T-helper 2 cell treated with Interferon-gamma antibody and Interleukin-4, amounts not matched to agents 5 μg/mL and 100 μg/mL, for 36 hours (primary cell): ENCODE measurements at regions not wholly inside any gene's neighbourhood (a gene's known extent, or its start where the extent isn't known, plus 50 kb on each side); places are given as distances from the start of the nearest gene placed in this dataset.
"Not testable (repeated sequence)": the region's sequence is repeated elsewhere in the genome, so short reads cannot be mapped to it uniquely, and the experiment has no call there.

Experiments used
- DNase-seq: peaks from one replicate; pipeline ENCODE4 v3.0.0; 2021; ENCODE audit warnings: low spot score
- H3K27ac Mint-ChIP-seq: one replicate; pipeline ENCODE4 v1.8.0; 2021; ENCODE audit warnings: mild to moderate bottlenecking, mixed read lengths
- H3K27me3 Mint-ChIP-seq: one replicate; pipeline ENCODE4 v1.8.0; 2021; ENCODE audit warnings: low read depth, mixed read lengths
- H3K36me3 Mint-ChIP-seq: one replicate; pipeline ENCODE4 v1.8.0; 2021; ENCODE audit warnings: low read depth, mixed read lengths
- H3K4me1 Mint-ChIP-seq: one replicate; pipeline ENCODE4 v1.8.0; 2021; ENCODE audit warnings: low read depth, mixed read lengths
- H3K4me3 Mint-ChIP-seq: one replicate; pipeline ENCODE4 v1.8.0; 2022; ENCODE audit warnings: mild to moderate bottlenecking, moderate library complexity, mixed read lengths
- H3K9me3 Mint-ChIP-seq: one replicate; pipeline ENCODE4 v1.8.0; 2021; ENCODE audit warnings: mixed read lengths

DNA sequence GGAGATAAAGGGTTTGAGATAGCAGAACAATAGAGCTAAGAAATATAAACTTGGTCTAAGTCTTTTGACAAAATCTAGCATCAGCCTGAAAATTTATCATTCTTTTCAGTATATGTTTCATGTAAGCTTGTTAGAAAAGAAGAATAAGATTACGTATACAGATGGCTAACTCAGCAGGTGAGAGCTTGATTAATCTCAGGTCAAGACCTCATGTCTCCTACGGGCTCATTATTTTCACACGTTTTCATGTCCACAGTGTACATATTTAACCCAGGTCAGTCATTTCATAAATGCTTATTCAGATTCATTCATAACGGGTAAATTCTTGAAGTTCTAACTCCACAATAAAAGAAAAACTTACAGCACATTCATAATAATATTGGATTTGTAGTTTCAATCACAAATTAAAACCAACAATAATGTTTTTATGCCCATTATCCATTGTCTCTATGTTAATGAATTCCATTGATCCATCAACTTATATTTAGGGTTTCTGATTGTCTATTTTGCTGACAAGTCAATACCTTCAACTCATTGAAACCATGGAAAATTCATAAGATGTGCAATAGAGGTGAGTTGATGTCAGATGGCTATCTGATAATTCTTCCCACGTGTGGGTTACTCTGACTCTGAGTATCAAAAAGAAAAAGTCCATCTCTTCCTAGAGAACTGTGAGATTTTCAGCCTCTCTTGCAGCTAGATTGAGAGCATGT, 102.6 kb downstream of the CASP12 start:
- no peaks in the 10 kb centered on the region for H3K27me3 Mint-ChIP-seq
- no peak overlapping the region for H3K27ac Mint-ChIP-seq
- H3K36me3 Mint-ChIP-seq = peaks cover 11% of the 10 kb centered on the region
- H3K4me3 Mint-ChIP-seq = no peak overlapping the region
- no peak for DNase-seq
- peaks cover 21% of the 10 kb centered on the region for H3K9me3 Mint-ChIP-seq
- H3K4me1 Mint-ChIP-seq = peaks cover 34% of the 10 kb centered on the region

DNA sequence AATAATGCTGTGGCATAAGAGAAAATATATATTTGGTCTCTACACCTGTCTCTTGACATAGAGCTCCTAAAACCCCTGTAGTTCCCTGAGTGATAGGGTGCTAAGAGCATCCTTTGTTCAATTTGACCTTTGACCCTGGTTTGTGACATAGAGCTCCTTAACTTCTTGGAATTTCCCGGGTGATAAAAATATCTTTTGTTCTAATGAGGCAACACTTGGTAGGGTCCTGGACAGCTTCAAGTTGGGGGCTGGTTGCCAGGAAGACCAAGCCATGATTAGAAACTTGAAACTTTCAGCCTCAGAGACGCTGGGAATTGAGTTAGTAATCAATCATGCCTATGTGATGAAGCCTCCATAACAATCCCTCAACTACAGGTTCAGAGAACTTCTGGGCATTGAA, 105.4 kb downstream of the CASP12 start:
- Mint-ChIP-seq H3K27me3 (no peaks in the 10 kb centered on the region), H3K27ac (no peak overlapping the region), H3K4me1 (peaks cover 13% of the 10 kb centered on the region), H3K36me3 (peaks cover 8% of the 10 kb centered on the region), H3K4me3 (no peak overlapping the region), H3K9me3 (peaks cover 19% of the 10 kb centered on the region)
- no peak for DNase-seq

DNA sequence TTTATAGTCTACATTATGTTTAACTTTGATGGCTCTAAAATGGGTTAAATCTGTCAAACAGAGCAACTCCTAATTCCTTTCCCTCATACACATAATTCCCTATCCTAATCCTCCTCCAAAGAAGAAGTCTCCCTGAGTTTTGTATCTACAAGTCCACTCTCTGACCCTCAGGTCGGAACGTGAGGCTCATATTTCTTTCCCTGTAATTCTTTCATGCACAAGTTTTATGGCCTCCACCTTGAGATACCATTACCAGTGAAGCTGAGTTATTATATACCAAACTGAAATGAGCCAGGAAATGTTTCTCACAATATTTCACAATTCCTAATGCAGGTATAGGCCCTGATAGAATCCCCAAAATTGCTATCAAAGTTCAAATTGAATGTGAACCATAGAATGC, 106.4 kb downstream of the CASP12 start:
- Mint-ChIP-seq H3K27ac (no peak overlapping the region), H3K4me1 (peaks cover 6% of the 10 kb centered on the region), H3K9me3 (peaks cover 11% of the 10 kb centered on the region), H3K27me3 (no peaks in the 10 kb centered on the region), H3K36me3 (no peaks in the 10 kb centered on the region), H3K4me3 (no peak overlapping the region)
- DNase-seq = no peak

DNA sequence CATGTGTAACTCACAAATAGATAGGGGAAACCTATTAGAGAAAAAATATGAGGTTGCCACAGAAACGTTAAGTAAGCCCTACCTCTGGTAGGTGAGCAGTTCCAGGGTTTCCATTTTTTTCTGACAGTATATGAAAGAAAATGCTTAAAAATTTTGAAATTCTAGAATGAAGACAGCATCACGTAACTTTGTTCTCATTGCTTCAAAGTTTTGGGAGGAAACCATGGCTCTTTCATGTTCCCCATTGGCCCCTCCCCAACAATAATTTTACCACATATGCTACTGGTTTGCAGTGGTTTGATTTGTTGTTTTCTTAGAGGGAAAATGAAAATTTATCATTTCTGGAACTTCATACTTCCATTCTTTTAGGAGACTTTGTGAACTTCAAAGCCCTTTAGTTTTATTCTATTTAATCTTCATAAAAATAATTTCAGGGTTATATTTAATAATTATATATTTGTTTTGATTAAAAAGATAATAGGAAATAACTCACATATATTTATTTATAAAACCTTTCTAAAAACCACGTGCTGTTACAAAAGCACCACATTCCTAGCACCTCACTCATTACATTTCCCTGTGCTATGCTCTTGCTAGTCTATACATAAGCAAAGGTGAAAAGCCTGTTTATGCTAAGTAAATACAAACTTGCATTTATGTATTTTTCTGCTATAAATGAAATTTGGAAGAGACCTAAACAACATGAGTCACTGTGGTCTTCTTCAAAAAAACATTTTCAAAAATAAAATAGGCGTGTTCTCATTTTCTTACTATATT, 113.4 kb downstream of the CASP12 start:
- Mint-ChIP-seq H3K4me3 (no peak overlapping the region), H3K27ac (no peak overlapping the region), H3K4me1 (no peaks in the 10 kb centered on the region)

DNA sequence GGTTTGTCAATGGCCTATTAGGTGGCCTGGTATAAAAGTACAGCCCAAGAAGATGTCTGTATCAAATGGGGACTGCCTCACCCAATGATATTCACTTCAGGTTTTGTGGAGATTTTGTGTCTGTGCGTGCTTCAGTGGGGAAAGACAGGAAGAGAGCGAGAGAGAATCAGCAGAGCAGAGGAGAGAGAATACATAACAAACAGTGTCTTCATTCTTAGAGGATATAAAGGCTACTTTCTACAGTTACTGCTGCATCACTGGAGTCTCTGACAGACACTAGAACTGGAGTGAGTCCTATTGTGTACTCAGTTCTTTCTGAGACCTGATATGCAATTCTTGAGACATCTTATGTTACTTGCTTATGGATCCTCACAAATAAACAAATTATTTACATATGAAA, 115.0 kb downstream of the CASP12 start:
- Mint-ChIP-seq H3K4me3 (no peak overlapping the region), H3K27ac (no peak overlapping the region), H3K9me3 (no peaks in the 10 kb centered on the region), H3K27me3 (no peaks in the 10 kb centered on the region), H3K4me1 (no peaks in the 10 kb centered on the region), H3K36me3 (no peaks in the 10 kb centered on the region)
- DNase-seq = no peak

More for the DNA sequence above, 113.4 kb downstream of the CASP12 start:
- DNase-seq = no peak
- H3K27me3 Mint-ChIP-seq = no peaks in the 10 kb centered on the region
- H3K36me3 Mint-ChIP-seq = no peaks in the 10 kb centered on the region
- no peaks in the 10 kb centered on the region for H3K9me3 Mint-ChIP-seq

DNA sequence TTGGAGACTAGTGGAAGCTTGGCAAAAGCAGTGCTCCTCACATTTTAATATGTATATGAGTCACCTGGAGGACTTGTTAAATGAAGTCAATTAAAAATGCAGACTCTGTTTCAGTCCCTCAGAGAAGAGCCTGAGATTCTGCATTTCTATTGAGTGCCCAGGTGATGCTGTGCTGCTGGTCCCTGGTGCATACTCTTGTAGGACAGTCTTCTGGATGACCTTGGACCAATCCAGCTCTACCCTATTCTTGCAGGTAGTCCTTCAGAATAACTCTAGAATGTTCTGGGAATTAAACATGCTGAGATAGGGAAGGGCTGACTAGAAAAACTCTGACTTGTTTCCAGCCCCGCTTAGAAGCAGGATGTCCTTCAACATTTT, 115.9 kb downstream of the CASP12 start:
- H3K27me3 Mint-ChIP-seq = no peaks in the 10 kb centered on the region
- no peaks in the 10 kb centered on the region for H3K9me3 Mint-ChIP-seq
- H3K27ac Mint-ChIP-seq = no peak overlapping the region
- H3K4me1 Mint-ChIP-seq = no peaks in the 10 kb centered on the region
- H3K4me3 Mint-ChIP-seq = no peak overlapping the region
- DNase-seq = no peak
- no peaks in the 10 kb centered on the region for H3K36me3 Mint-ChIP-seq

DNA sequence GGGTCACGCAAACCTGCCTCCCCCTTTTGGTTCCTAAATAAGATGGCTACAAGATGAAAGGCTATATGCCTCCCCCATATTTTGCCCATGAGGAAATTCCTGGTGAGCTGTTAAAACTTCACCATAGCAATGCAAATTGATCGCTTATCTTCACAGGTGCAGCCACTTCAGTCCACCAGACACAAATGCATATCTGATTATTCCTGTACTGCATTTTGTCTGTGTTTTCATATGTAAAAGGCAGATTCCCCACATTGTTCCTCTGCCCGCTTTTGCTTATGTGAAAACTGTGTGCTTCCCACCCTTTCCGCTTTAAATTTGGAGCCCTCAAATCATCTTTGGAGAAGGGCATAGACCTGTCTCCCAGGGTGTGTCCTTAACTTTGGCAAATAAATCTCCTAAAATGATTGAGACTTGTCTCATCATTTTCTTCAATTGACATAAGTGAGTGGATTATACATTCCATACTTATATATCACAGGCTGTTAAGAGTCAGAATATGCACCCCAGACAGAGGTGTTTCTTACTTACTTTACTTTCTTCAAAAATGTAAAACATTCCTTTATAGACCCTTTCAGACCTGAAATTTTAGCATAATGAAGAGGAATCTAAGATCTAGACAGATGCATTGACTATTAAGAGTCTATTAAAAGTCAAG, 116.4 kb downstream of the CASP12 start:
- Mint-ChIP-seq H3K27ac (no peak overlapping the region), H3K4me3 (no peak overlapping the region), H3K36me3 (no peaks in the 10 kb centered on the region), H3K9me3 (no peaks in the 10 kb centered on the region), H3K4me1 (no peaks in the 10 kb centered on the region), H3K27me3 (no peaks in the 10 kb centered on the region)
- no peak for DNase-seq

DNA sequence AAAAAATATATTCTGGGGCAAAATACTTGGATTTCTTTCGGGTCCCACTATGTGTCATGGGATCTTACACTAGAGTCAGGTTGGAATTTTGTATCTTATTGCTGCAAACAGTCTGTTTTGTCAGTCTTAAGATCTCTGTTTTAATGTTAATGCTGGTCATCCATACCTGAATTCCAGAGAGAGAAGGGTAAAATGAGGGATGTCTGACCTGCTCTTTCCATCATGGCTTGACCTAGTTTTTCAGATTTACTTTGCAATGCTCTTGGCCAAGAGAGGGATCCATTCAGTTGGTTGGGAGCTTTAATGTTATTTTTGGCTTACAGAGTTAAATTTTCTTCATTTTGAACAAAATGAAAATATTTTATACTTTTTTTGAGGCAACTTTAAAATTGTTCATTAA, 117.2 kb downstream of the CASP12 start:
- Mint-ChIP-seq H3K27me3 (no peaks in the 10 kb centered on the region), H3K4me3 (no peak overlapping the region), H3K27ac (no peak overlapping the region), H3K36me3 (no peaks in the 10 kb centered on the region), H3K9me3 (peaks cover 1% of the 10 kb centered on the region), H3K4me1 (no peaks in the 10 kb centered on the region)
- DNase-seq = no peak

DNA sequence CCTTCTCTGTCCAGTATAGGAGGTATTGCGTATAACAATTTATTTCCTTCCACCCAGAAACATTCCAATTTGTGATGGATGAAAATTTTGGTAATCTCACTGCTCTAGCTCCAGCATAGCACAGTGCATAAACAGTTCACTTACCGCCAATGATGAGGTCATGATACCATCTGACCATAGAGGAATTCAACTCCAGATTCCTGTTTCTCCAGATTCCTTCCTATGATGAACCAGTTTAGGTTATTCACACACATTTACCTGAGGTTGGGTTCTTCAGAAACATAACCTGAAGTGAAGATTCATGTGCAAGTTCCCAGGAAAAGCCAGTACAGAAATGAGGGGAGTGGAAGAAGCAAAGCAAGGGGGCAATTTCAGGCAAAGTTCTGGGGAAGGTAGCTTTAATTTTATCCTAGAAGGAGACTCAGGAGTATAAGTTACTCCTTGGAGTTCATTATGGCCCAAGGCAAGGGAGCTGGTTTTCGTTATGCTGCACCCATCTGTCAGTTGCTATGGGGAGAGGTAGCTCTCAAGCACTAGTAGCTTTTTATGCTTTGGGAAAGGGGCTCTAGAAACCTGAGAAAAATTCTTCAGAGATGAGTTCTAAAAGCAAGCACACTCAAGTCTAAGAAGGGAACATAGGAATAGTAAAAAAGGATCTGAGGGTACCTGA, 121.6 kb downstream of the CASP12 start:
- Mint-ChIP-seq H3K36me3 (peaks cover 2% of the 10 kb centered on the region), H3K27me3 (no peaks in the 10 kb centered on the region), H3K27ac (no peak overlapping the region), H3K4me1 (peaks cover 6% of the 10 kb centered on the region), H3K9me3 (peaks cover 8% of the 10 kb centered on the region), H3K4me3 (no peak overlapping the region)
- DNase-seq = no peak

DNA sequence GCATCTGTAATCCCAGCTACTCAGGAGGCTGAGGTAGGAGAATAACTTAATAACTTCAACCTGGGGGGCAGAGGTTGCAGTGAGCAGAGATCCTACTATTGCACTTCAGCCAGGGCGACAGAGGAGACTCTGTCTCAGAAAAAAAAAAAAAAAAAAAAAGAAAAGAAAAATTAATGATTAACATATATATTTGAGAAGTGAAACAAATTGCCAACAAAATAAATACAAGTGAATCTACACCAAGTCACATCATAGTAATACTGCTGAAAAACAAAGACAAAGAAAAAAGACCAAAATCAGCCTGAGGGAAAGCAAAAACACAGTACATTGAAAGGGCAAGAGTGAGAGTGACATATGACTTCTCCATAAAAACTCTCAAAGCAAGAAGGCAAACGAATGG, 123.7 kb downstream of the CASP12 start:
- Mint-ChIP-seq H3K36me3 (peaks cover 2% of the 10 kb centered on the region), H3K4me1 (peaks cover 6% of the 10 kb centered on the region), H3K27me3 (no peaks in the 10 kb centered on the region), H3K9me3 (peaks cover 8% of the 10 kb centered on the region), H3K27ac (no peak overlapping the region), H3K4me3 (no peak overlapping the region)
- DNase-seq = no peak

DNA sequence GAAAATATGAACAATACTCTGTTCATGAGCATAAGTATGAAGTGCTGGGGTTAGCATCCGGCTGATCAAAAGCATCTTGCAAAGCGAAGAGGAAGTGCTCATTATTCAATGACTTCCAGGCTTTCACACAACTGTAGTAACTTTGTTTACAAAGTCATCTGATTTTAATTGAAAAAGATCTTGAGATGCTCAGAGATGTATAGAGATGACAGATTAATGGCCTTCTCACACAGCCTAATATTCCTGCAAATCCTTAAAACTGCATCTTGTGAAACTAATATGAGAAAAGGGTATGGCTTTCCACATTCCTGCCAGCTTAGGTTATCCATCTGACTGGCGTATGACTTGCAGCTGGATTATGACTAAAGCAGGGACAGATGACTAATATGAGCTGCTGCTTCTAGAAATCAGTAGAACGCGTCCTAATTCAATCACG, 125.4 kb downstream of the CASP12 start:
- DNase-seq = no peak
- H3K4me3 Mint-ChIP-seq = no peak overlapping the region
- peaks cover 8% of the 10 kb centered on the region for H3K9me3 Mint-ChIP-seq
- peaks cover 6% of the 10 kb centered on the region for H3K4me1 Mint-ChIP-seq
- no peak overlapping the region for H3K27ac Mint-ChIP-seq
- H3K27me3 Mint-ChIP-seq = no peaks in the 10 kb centered on the region
- H3K36me3 Mint-ChIP-seq = peaks cover 2% of the 10 kb centered on the region

DNA sequence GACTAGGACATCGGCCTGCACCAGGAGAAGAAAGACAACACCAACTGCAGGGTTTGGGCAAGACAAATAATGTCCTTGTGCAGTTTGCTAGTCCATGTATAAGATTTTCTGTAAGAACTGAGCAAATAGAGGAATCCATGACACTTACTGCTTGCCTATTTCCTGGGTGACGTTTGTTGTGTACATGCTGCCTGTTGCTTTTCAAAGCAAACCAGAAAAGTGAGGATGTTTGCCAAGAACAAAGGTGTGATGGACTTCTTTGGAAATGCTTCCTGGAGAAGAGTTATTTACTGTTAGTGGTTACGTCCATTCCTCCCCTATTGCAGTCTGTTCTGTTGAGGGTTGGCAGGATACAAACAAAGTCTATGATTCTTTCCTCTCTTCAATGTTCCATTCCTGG, 126.5 kb downstream of the CASP12 start:
- Mint-ChIP-seq H3K36me3 (peaks cover 2% of the 10 kb centered on the region), H3K4me1 (peaks cover 6% of the 10 kb centered on the region), H3K9me3 (peaks cover 8% of the 10 kb centered on the region), H3K27me3 (no peaks in the 10 kb centered on the region), H3K27ac (no peak overlapping the region), H3K4me3 (no peak overlapping the region)
- no peak for DNase-seq

DNA sequence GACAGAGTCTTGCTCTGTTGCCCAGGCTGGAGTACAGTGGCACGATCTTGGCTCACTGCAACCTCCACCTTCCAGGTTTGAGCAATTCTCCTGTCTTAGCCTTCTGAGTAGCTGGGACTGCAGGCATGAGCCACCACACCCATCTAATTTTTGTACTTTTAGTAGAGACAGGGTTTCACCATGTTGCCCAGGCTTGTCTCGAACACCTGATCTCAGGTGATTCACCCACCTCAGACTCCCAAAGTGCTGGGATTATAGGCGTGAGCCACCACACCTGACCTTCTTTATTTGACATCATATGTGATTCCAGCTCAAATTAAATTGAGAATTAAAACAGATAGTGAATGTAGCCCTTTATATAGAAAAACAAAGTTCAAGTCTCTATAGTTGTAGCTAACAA, 127.2 kb downstream of the CASP12 start:
- DNase-seq, H3K4me1 Mint-ChIP-seq, H3K4me3 Mint-ChIP-seq, H3K27ac Mint-ChIP-seq, H3K9me3 Mint-ChIP-seq, H3K36me3 Mint-ChIP-seq, H3K27me3 Mint-ChIP-seq: not testable (repeated sequence)
